ENCODE measurements at regions not wholly inside any gene's neighbourhood (a gene's known extent, or its start where the extent isn't known, plus 50 kb on each side); places are given as distances from the start of the nearest gene placed in this dataset.

DNA sequence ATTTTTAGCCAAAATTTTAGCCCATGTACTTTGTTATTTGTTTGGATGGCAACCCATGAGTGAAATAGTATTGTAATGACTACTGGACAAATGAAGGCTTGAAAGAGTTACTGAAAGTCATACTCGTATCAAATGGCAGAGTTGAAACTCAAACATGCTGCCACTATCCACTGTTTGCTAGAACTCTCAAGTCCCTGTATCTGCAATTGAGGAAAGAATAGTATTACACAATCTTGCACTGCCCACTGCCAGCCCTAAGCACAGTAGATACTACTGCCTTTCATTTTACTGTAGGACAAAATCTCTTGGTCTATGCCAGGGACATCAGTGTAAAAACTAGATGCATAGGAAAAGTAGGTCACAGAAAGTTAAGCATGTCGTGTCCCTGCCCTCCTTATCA, 581.1 kb upstream of the PLXNA2 start:
- H3K9me3 ChIP-seq (ENCODE audit: control insufficient read depth, insufficient read depth, low read depth, low read length): no peaks in the 10 kb centered on the region
- H3K36me3 ChIP-seq (ENCODE audit: control insufficient read depth in 2 of 2, insufficient read depth in 1 of 2, low read length in 2 of 2): no peaks in the 10 kb centered on the region
- no peaks in the 10 kb centered on the region for H3K4me1 ChIP-seq (ENCODE audit: control insufficient read depth, insufficient read depth, low read length)
- ChIA-PET POLR2A (no interaction called here), CTCF (interaction anchor here (0.9 kb wide), 1 partner anchor 47 kb away, joined by 5 read pairs; no protein-coding TSS in a partner anchor)
- TF ChIP-seq ZNF280C (tag by site-specific recombination; IDR thresholded peaks at IDR 0.05): no peak
- TF ChIP-seq ZNF785 (tag by site-specific recombination; IDR thresholded peaks at IDR 0.05): no peak
- TF ChIP-seq SALL2 (tag by site-specific recombination; IDR thresholded peaks at IDR 0.05; ENCODE audit: borderline replicate concordance): no peak
- no peak for TF ChIP-seq ZNF24 (tag by site-specific recombination; IDR thresholded peaks at IDR 0.05)
- no peak overlapping the region for H3K4me3 ChIP-seq (ENCODE audit: low read depth, low read length)
- no peak overlapping the region for H3K27ac ChIP-seq (ENCODE audit: extremely low read depth, low read depth, low read length)

GRCh38 chr1:208829595-208829994, 585.4 kb upstream of the PLXNA2 start:
- no peak for TF ChIP-seq ZNF350 (tag by site-specific recombination; IDR thresholded peaks at IDR 0.05)
- TF ChIP-seq, protein P1, sequence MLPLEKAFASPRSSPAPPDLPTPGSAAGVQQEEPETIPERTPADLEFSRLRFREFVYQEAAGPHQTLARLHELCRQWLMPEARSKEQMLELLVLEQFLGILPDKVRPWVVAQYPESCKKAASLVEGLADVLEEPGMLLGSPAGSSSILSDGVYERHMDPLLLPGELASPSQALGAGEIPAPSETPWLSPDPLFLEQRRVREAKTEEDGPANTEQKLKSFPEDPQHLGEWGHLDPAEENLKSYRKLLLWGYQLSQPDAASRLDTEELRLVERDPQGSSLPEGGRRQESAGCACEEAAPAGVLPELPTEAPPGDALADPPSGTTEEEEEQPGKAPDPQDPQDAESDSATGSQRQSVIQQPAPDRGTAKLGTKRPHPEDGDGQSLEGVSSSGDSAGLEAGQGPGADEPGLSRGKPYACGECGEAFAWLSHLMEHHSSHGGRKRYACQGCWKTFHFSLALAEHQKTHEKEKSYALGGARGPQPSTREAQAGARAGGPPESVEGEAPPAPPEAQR (tag by site-specific recombination; IDR thresholded peaks at IDR 0.05): no peak
- no peak for TF ChIP-seq ZNF169 (tag by site-specific recombination; IDR thresholded peaks at IDR 0.05)
- TF ChIP-seq ZSCAN30 (tag by site-specific recombination; IDR thresholded peaks at IDR 0.05): no peak
- ChIA-PET POLR2A (no interaction called here), CTCF (interaction anchor here (0.6 kb wide), 1 partner anchor 46 kb away, joined by 3 read pairs; no protein-coding TSS in a partner anchor)
- Histone ChIP-seq H3K27ac (ENCODE audit: extremely low read depth, low read depth, low read length) (no peak overlapping the region), H3K9me3 (ENCODE audit: control insufficient read depth, insufficient read depth, low read depth, low read length) (no peaks in the 10 kb centered on the region), H3K36me3 (ENCODE audit: control insufficient read depth in 2 of 2, insufficient read depth in 1 of 2, low read length in 2 of 2) (no peaks in the 10 kb centered on the region), H3K4me1 (ENCODE audit: control insufficient read depth, insufficient read depth, low read length) (no peaks in the 10 kb centered on the region), H3K4me3 (ENCODE audit: low read depth, low read length) (no peak overlapping the region)

GRCh38 chr1:208834381-208835096, 590.4 kb upstream of the PLXNA2 start:
- Histone ChIP-seq H3K4me1 (ENCODE audit: control insufficient read depth, insufficient read depth, low read length) (no peaks in the 10 kb centered on the region), H3K36me3 (ENCODE audit: control insufficient read depth in 2 of 2, insufficient read depth in 1 of 2, low read length in 2 of 2) (no peaks in the 10 kb centered on the region), H3K9me3 (ENCODE audit: control insufficient read depth, insufficient read depth, low read depth, low read length) (no peaks in the 10 kb centered on the region), H3K4me3 (ENCODE audit: low read depth, low read length) (no peak overlapping the region), H3K27ac (ENCODE audit: extremely low read depth, low read depth, low read length) (no peak overlapping the region)
- CTCF ChIA-PET: interaction anchor here (0.7 kb wide), 1 partner anchor 410 kb away, joined by 3 read pairs; no protein-coding TSS in a partner anchor
- TF ChIP-seq, protein P2, sequence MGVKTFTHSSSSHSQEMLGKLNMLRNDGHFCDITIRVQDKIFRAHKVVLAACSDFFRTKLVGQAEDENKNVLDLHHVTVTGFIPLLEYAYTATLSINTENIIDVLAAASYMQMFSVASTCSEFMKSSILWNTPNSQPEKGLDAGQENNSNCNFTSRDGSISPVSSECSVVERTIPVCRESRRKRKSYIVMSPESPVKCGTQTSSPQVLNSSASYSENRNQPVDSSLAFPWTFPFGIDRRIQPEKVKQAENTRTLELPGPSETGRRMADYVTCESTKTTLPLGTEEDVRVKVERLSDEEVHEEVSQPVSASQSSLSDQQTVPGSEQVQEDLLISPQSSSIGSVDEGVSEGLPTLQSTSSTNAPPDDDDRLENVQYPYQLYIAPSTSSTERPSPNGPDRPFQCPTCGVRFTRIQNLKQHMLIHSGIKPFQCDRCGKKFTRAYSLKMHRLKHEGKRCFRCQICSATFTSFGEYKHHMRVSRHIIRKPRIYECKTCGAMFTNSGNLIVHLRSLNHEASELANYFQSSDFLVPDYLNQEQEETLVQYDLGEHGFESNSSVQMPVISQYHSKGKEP (tag by site-specific recombination; IDR thresholded peaks at IDR 0.05): no peak
- peak; percentile 29; the same call in 1 of the 2 replicates for TF ChIP-seq WT1 (tag by site-specific recombination; IDR thresholded peaks at IDR 0.05)
- TF ChIP-seq, protein P3, sequence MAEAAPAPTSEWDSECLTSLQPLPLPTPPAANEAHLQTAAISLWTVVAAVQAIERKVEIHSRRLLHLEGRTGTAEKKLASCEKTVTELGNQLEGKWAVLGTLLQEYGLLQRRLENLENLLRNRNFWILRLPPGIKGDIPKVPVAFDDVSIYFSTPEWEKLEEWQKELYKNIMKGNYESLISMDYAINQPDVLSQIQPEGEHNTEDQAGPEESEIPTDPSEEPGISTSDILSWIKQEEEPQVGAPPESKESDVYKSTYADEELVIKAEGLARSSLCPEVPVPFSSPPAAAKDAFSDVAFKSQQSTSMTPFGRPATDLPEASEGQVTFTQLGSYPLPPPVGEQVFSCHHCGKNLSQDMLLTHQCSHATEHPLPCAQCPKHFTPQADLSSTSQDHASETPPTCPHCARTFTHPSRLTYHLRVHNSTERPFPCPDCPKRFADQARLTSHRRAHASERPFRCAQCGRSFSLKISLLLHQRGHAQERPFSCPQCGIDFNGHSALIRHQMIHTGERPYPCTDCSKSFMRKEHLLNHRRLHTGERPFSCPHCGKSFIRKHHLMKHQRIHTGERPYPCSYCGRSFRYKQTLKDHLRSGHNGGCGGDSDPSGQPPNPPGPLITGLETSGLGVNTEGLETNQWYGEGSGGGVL (tag by site-specific recombination; IDR thresholded peaks at IDR 0.05): no peak
- TF ChIP-seq ZNF514 (tag by site-specific recombination; IDR thresholded peaks at IDR 0.05): no peak
- POLR2A ChIA-PET: no interaction called here
